Vagina (tissue), 2 donors: ENCODE measurements at regions not wholly inside any gene's neighbourhood (a gene's known extent, or its start where the extent isn't known, plus 50 kb on each side); places are given as distances from the start of the nearest gene placed in this dataset.

Experiments
- DNase-seq, 2 donors: peaks; one replicate each; pipeline ENCODE4 v3.0.0-alpha.2; 2017; ENCODE audit errors: extremely low spot score in 2 of 2
- H3K27ac ChIP-seq: fragments of 200-600 bp; sonication (generic); one replicate; pipeline ENCODE4 v1.5.1; 2019
- H3K27me3 ChIP-seq: fragments of 200-600 bp; sonication (generic); one replicate; pipeline ENCODE4 v1.5.1; 2019
- H3K36me3 ChIP-seq, 2 donors: fragments of 200-600 bp; sonication (generic); one replicate each; pipeline ENCODE4 v1.5.1; 2017 to 2019
- H3K4me1 ChIP-seq: fragments of 200-600 bp; sonication (generic); one replicate; pipeline ENCODE4 v1.5.1; 2019
- H3K4me3 ChIP-seq, 2 donors: fragments of 200-600 bp; sonication (generic); 1 replicate in 1 of 2; 2 replicates in 1 of 2; pipeline ENCODE4 v1.5.1; 2016 to 2019
- H3K9me3 ChIP-seq: fragments of 200-600 bp; sonication (generic); one replicate; pipeline ENCODE4 v1.5.1; 2019
- POLR2A ChIP-seq, 2 donors: fragments of 450-650 bp; IDR thresholded peaks; one replicate each; pipeline ENCODE4 v1.6.1; 2017; ENCODE audit warnings: antibody characterized with exemption in 2 of 2, mild to moderate bottlenecking in 2 of 2, moderate library complexity in 2 of 2
- POLR2AphosphoS5 ChIP-seq, 2 donors: sonication (generic); formaldehyde crosslinking; IDR thresholded peaks; one replicate each; pipeline ENCODE4 v1.9.0; 2017; ENCODE audit warnings: antibody characterized with exemption in 2 of 2, mild to moderate bottlenecking in 2 of 2, low read depth in 1 of 2; ENCODE audit not compliant: insufficient read depth in 1 of 2
- intact Hi-C: fragments of 100-400 bp; cut with DNase I; formaldehyde crosslinking; loops from one replicate; pipeline ENCODE4 v1.15.1; 2023
- TF ChIP-seq, protein P1 (sequence below), 3 experiments: fragments of 450-650 bp in 2 of 3; fragments of 200-600 bp in 1 of 3; sonication (generic) in 1 of 3; IDR thresholded peaks; one replicate each; pipeline ENCODE4 v1.5.1; 2017 to 2019; ENCODE audit warnings: antibody characterized with exemption in 3 of 3, mild to moderate bottlenecking in 2 of 3, moderate library complexity in 2 of 3

GRCh38 chr12:45504316-45505010 lies 225.0 kb upstream of the ARID2 start:
- no peaks in the 10 kb centered on the region for H3K4me1 ChIP-seq
- no peaks in the 10 kb centered on the region for H3K27me3 ChIP-seq
- no peak overlapping the region for H3K27ac ChIP-seq
- TF ChIP-seq POLR2A (IDR thresholded peaks at IDR 0.05) (no peak), POLR2AphosphoS5 (IDR thresholded peaks at IDR 0.05; ENCODE audit: insufficient read depth in 1 of 2, low read depth in 1 of 2) (no peak)
- TF ChIP-seq, protein P1, sequence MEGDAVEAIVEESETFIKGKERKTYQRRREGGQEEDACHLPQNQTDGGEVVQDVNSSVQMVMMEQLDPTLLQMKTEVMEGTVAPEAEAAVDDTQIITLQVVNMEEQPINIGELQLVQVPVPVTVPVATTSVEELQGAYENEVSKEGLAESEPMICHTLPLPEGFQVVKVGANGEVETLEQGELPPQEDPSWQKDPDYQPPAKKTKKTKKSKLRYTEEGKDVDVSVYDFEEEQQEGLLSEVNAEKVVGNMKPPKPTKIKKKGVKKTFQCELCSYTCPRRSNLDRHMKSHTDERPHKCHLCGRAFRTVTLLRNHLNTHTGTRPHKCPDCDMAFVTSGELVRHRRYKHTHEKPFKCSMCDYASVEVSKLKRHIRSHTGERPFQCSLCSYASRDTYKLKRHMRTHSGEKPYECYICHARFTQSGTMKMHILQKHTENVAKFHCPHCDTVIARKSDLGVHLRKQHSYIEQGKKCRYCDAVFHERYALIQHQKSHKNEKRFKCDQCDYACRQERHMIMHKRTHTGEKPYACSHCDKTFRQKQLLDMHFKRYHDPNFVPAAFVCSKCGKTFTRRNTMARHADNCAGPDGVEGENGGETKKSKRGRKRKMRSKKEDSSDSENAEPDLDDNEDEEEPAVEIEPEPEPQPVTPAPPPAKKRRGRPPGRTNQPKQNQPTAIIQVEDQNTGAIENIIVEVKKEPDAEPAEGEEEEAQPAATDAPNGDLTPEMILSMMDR (IDR thresholded peaks at IDR 0.05): no peak
- H3K36me3 ChIP-seq: no peaks in the 10 kb centered on the region
- H3K4me3 ChIP-seq: no peak overlapping the region
- intact Hi-C loops: no loop called here
- DNase-seq: no peak
- H3K9me3 ChIP-seq: no peaks in the 10 kb centered on the region

- TF ChIP-seq, protein P1 (IDR thresholded peaks at IDR 0.05): no peak
- TF ChIP-seq POLR2AphosphoS5 (IDR thresholded peaks at IDR 0.05; ENCODE audit: insufficient read depth in 1 of 2, low read depth in 1 of 2): no peak
- no peak for TF ChIP-seq POLR2A (IDR thresholded peaks at IDR 0.05)
- no peak overlapping the region for H3K4me3 ChIP-seq
- no peak for DNase-seq
- H3K27ac ChIP-seq: no peak overlapping the region
- no peaks in the 10 kb centered on the region for H3K9me3 ChIP-seq
- no peaks in the 10 kb centered on the region for H3K4me1 ChIP-seq
- H3K36me3 ChIP-seq: no peaks in the 10 kb centered on the region
- no peaks in the 10 kb centered on the region for H3K27me3 ChIP-seq
- intact Hi-C loops: no loop called here
These were observed 220.3 kb upstream of the ARID2 start for GRCh38 chr12:45509187-45509586.

DNA sequence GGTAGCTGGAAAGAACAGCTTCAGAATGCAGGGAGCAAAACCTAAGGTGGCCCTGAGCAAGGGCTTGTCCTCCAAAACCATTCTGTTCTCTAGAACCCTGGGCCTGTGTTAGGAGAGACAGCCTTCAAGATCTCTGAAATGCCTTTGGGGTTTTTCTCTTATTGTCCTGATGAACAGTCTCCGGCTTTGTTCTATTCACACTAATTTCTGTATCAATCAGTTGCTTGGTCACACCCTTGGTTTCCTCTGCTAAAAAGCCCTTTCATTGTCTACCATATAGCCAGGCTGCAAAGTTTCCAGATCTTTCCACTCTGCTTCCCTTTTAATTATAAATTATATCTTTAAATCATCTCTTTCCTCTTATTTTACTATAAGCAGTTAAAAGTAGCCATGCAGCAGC lies 219.9 kb upstream of the ARID2 start:
- H3K4me1 ChIP-seq: no peaks in the 10 kb centered on the region
- no peak for TF ChIP-seq POLR2A (IDR thresholded peaks at IDR 0.05)
- TF ChIP-seq, protein P1 (IDR thresholded peaks at IDR 0.05): no peak
- no peak for TF ChIP-seq POLR2AphosphoS5 (IDR thresholded peaks at IDR 0.05; ENCODE audit: insufficient read depth in 1 of 2, low read depth in 1 of 2)
- H3K27me3 ChIP-seq: no peaks in the 10 kb centered on the region
- H3K4me3 ChIP-seq: no peak overlapping the region
- H3K36me3 ChIP-seq: no peaks in the 10 kb centered on the region
- no peak for DNase-seq
- no peaks in the 10 kb centered on the region for H3K9me3 ChIP-seq
- H3K27ac ChIP-seq: no peak overlapping the region
- intact Hi-C loops: no loop called here

DNA sequence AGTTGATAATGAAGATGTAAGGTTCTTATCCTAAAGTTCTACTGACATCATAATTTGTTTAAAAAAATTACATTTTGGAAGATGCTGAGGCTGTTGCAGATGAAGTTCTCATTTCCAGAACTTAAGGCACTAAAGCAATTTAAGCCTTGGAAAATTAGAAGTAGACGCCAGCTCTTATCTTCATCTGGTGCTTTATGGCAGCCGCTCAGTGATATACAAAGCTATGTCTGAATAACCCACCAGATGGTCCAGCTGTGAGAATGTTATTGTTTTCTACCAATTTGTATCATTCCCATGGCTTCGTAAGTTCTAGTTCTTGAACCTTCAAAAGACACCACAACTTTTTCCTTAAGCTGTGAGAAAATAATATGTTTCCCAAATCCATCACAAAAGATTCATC lies 212.1 kb upstream of the ARID2 start:
- TF ChIP-seq, protein P1 (IDR thresholded peaks at IDR 0.05): no peak
- no peak for TF ChIP-seq POLR2AphosphoS5 (IDR thresholded peaks at IDR 0.05; ENCODE audit: insufficient read depth in 1 of 2, low read depth in 1 of 2)
- TF ChIP-seq POLR2A (IDR thresholded peaks at IDR 0.05): no peak
- no peak overlapping the region for H3K4me3 ChIP-seq
- H3K27me3 ChIP-seq: no peaks in the 10 kb centered on the region
- H3K27ac ChIP-seq: no peak overlapping the region
- H3K4me1 ChIP-seq: no peaks in the 10 kb centered on the region
- intact Hi-C loops: no loop called here
- no peaks in the 10 kb centered on the region for H3K9me3 ChIP-seq
- DNase-seq: no peak
- H3K36me3 ChIP-seq: no peaks in the 10 kb centered on the region
